ENCODE measurements at regions not wholly inside any gene's neighbourhood (a gene's known extent, or its start where the extent isn't known, plus 50 kb on each side); places are given as distances from the start of the nearest gene placed in this dataset.

GRCh38 chr4:159859656-159860148, 756.8 kb downstream of the RAPGEF2 start:
- no peak for TF ChIP-seq CTCF (IDR thresholded peaks at IDR 0.05)
- TF ChIP-seq POLR2A (IDR thresholded peaks at IDR 0.05) = no peak
- no peak for TF ChIP-seq EP300 (IDR thresholded peaks at IDR 0.05)
- no peak for TF ChIP-seq POLR2AphosphoS5 (IDR thresholded peaks at IDR 0.05)

All from upper lobe of left lung (tissue), 4 donors.